KBM-7 (cell line): ENCODE measurements at regions not wholly inside any gene's neighbourhood (a gene's known extent, or its start where the extent isn't known, plus 50 kb on each side); places are given as distances from the start of the nearest gene placed in this dataset.
A peak's percentile ranks its signal among the peaks of the same experiment; 100 is the strongest.

ENCODE experiments used
- DNase-seq: peaks from one replicate; pipeline ENCODE4 v3.0.0-alpha.2; 2015
- in situ Hi-C: fragments of 300-500 bp; cut with MboI; formaldehyde crosslinking; loops from 2 replicates; pipeline ENCODE4 v1.14.3; 2020; ENCODE audit warnings: low sequenced_read_pairs, low pct_unique_long_range_greater_than_20kb, mixed read lengths

GRCh38 chr5:33227247-33227646 is 213.5 kb upstream of the TARS1 start:
- DNase-seq: no peak
- in situ Hi-C loops: no loop called here

GRCh38 chr5:33227746-33228145 is 213.0 kb upstream of the TARS1 start:
- no peak for DNase-seq
- in situ Hi-C loops: no loop called here

GRCh38 chr5:33228149-33228548 is 212.6 kb upstream of the TARS1 start:
- in situ Hi-C loops: no loop called here
- DNase-seq: no peak

- in situ Hi-C loops: no loop called here
- DNase-seq: peak; percentile 55
Observed at GRCh38 chr5:33229216-33229615, 211.5 kb upstream of the TARS1 start.

GRCh38 chr5:33230467-33231078 is 210.2 kb upstream of the TARS1 start:
- in situ Hi-C loops: no loop called here
- no peak for DNase-seq

- in situ Hi-C loops: no loop called here
- DNase-seq: no peak
Observed at GRCh38 chr5:33231214-33231710, 209.5 kb upstream of the TARS1 start.

- in situ Hi-C loops: no loop called here
- no peak for DNase-seq
Observed at GRCh38 chr5:33231935-33232334, 208.8 kb upstream of the TARS1 start.

GRCh38 chr5:33232731-33233505 is 207.8 kb upstream of the TARS1 start:
- DNase-seq: peak; percentile 43
- in situ Hi-C loops: no loop called here

- DNase-seq: no peak
- in situ Hi-C loops: no loop called here
Observed at GRCh38 chr5:33235304-33235703, 205.5 kb upstream of the TARS1 start.

- in situ Hi-C loops: no loop called here
Observed at GRCh38 chr5:33235824-33236223, 204.9 kb upstream of the TARS1 start.

GRCh38 chr5:33237471-33237870 is 203.3 kb upstream of the TARS1 start:
- in situ Hi-C loops: no loop called here
- no peak for DNase-seq

More at GRCh38 chr5:33235824-33236223, 204.9 kb upstream of the TARS1 start:
- peak; percentile 68 for DNase-seq

- in situ Hi-C loops: no loop called here
- peak; percentile 64 for DNase-seq
Observed at GRCh38 chr5:33238826-33239695, 201.7 kb upstream of the TARS1 start.

- in situ Hi-C loops: no loop called here
Observed at GRCh38 chr5:33240558-33240957, 200.2 kb upstream of the TARS1 start.

GRCh38 chr5:33241802-33242201 is 199.0 kb upstream of the TARS1 start:
- in situ Hi-C loops: no loop called here
- DNase-seq: peak; percentile 91

More at GRCh38 chr5:33240558-33240957, 200.2 kb upstream of the TARS1 start:
- DNase-seq: no peak

GRCh38 chr5:33242277-33242676 is 198.5 kb upstream of the TARS1 start:
- in situ Hi-C loops: no loop called here
- DNase-seq: no peak

GRCh38 chr5:33244441-33245150 is 196.2 kb upstream of the TARS1 start:
- DNase-seq: no peak
- in situ Hi-C loops: no loop called here

- no peak for DNase-seq
- in situ Hi-C loops: no loop called here
Observed at GRCh38 chr5:33254579-33254978, 186.2 kb upstream of the TARS1 start.

GRCh38 chr5:33257807-33258429 is 182.8 kb upstream of the TARS1 start:
- in situ Hi-C loops: no loop called here
- DNase-seq: no peak

GRCh38 chr5:33258553-33258952 is 182.2 kb upstream of the TARS1 start:
- DNase-seq: no peak
- in situ Hi-C loops: no loop called here
